SU-DHL-6 (cell line): ENCODE measurements at regions not wholly inside any gene's neighbourhood (a gene's known extent, or its start where the extent isn't known, plus 50 kb on each side); places are given as distances from the start of the nearest gene placed in this dataset.
"Not testable (repeated sequence)": the region's sequence is repeated elsewhere in the genome, so short reads cannot be mapped to it uniquely, and the experiment has no call there.

Experiments
- H2AFZ ChIP-seq: fragments of 200-600 bp; sonication (generic); 2 replicates; pipeline ENCODE4 v1.6.1; 2014; ENCODE audit warnings: low read depth, mild to moderate bottlenecking, moderate library complexity, mixed read lengths, antibody characterized with exemption, low read length; ENCODE audit not compliant: severe bottlenecking
- H3F3A ChIP-seq: fragments of 200-600 bp; shearing (Covaris generic); 2 replicates; pipeline ENCODE4 v1.6.0; 2016; ENCODE audit warnings: antibody characterized with exemption, mild to moderate bottlenecking; ENCODE audit not compliant: insufficient read depth
- H3K27ac ChIP-seq: fragments of 200-600 bp; sonication (generic); 2 replicates; pipeline ENCODE4 v1.5.1; 2016; ENCODE audit warnings: low read depth, mild to moderate bottlenecking, low read length, moderate library complexity, mixed read lengths
- H3K27me3 ChIP-seq: fragments of 200-600 bp; sonication (generic), shearing (Covaris generic); 2 replicates; pipeline ENCODE4 v1.6.0; 2014; ENCODE audit warnings: mild to moderate bottlenecking, low read length
- H3K36me3 ChIP-seq: fragments of 200-600 bp; sonication (generic); 2 replicates; pipeline ENCODE4 v1.6.1; 2014; ENCODE audit warnings: mild to moderate bottlenecking, low read length, mixed read lengths
- H3K4me2 ChIP-seq: fragments of 300-600, 200-600 bp; shearing (Covaris generic), sonication (generic); 2 replicates; pipeline ENCODE4 v1.6.0; 2014; ENCODE audit warnings: low read length, low read depth, mild to moderate bottlenecking; ENCODE audit not compliant: poor library complexity, severe bottlenecking
- H3K4me3 ChIP-seq: fragments of 200-600 bp; sonication (generic); 2 replicates; pipeline ENCODE4 v1.5.1; 2014; ENCODE audit warnings: antibody characterized with exemption, low read length, mild to moderate bottlenecking, mixed read lengths; ENCODE audit not compliant: insufficient read depth, poor library complexity, severe bottlenecking
- H3K79me2 ChIP-seq: fragments of 200-600 bp; sonication (generic); 2 replicates; pipeline ENCODE4 v1.6.1; 2014; ENCODE audit warnings: mild to moderate bottlenecking, low read length, moderate library complexity; ENCODE audit not compliant: insufficient read depth
- H3K9ac ChIP-seq: fragments of 200-600 bp; sonication (generic); 2 replicates; pipeline ENCODE4 v1.7.0; 2014; ENCODE audit warnings: mild to moderate bottlenecking, low read length
- H3K9me2 ChIP-seq: fragments of 200-600 bp; sonication (generic); replicated peaks from 2 replicates; pipeline ENCODE4 v1.6.1; 2014; ENCODE audit warnings: low read length; ENCODE audit not compliant: insufficient read depth
- H3K9me3 ChIP-seq: fragments of 200-600 bp; sonication (generic); 2 replicates; pipeline ENCODE4 v1.6.1; 2014; ENCODE audit warnings: low read length, mixed read lengths; ENCODE audit not compliant: insufficient read depth
- H4K20me1 ChIP-seq: fragments of 200-600 bp; sonication (generic); 2 replicates; pipeline ENCODE4 v1.6.1; 2014; ENCODE audit warnings: low read depth, mild to moderate bottlenecking, antibody characterized with exemption, low read length, moderate library complexity, mixed read lengths
- CTCF ChIP-seq: fragments of 200-600 bp; sonication (generic); IDR thresholded peaks from one replicate; pipeline ENCODE4 v1.5.1; 2017; ENCODE audit warnings: antibody characterized with exemption, mild to moderate bottlenecking, low read length, moderate library complexity; ENCODE audit not compliant: insufficient read depth, poor library complexity, severe bottlenecking
- EZH2phosphoT487 ChIP-seq: fragments of 200-600 bp; sonication (generic), shearing (Covaris generic); conservative IDR thresholded peaks from 2 replicates; pipeline ENCODE4 v1.6.1; 2018; ENCODE audit warnings: mild to moderate bottlenecking, antibody characterized with exemption, low read length, moderate library complexity, mixed read lengths

- Histone ChIP-seq H3F3A (no peaks in the 10 kb centered on the region), H4K20me1 (no peaks in the 10 kb centered on the region), H3K27me3 (no peaks in the 10 kb centered on the region), H3K9me2 (no peaks in the 10 kb centered on the region), H3K4me2 (no peak overlapping the region), H3K36me3 (no peaks in the 10 kb centered on the region), H3K27ac (no peak overlapping the region), H3K9ac (no peak overlapping the region), H3K9me3 (no peaks in the 10 kb centered on the region), H3K4me3 (no peak overlapping the region), H2AFZ (peak overlapping the region; percentile 84), H3K79me2 (no peaks in the 10 kb centered on the region)
- no peak for TF ChIP-seq CTCF
Observed at GRCh38 chr1:189628857-189629256, 848.8 kb downstream of the BRINP3 start.

- Histone ChIP-seq H3K9me3 (no peaks in the 10 kb centered on the region), H3K27ac (no peak overlapping the region), H3K36me3 (no peaks in the 10 kb centered on the region), H2AFZ (no peak overlapping the region), H3K4me2 (no peak overlapping the region), H4K20me1 (no peaks in the 10 kb centered on the region), H3K9ac (no peak overlapping the region), H3K27me3 (no peaks in the 10 kb centered on the region), H3K4me3 (no peak overlapping the region), H3F3A (no peaks in the 10 kb centered on the region), H3K9me2 (no peaks in the 10 kb centered on the region), H3K79me2 (no peaks in the 10 kb centered on the region)
- TF ChIP-seq EZH2phosphoT487 (no peak), CTCF (no peak)
Observed at GRCh38 chr1:189633658-189634057, 844.0 kb downstream of the BRINP3 start.

GRCh38 chr1:189637041-189637440 lies 840.6 kb downstream of the BRINP3 start:
- no peaks in the 10 kb centered on the region for H3K27me3 ChIP-seq
- no peaks in the 10 kb centered on the region for H4K20me1 ChIP-seq
- TF ChIP-seq EZH2phosphoT487 = no peak
- no peak for TF ChIP-seq CTCF
- peak overlapping the region; percentile 30 for H2AFZ ChIP-seq
- H3K4me2 ChIP-seq = no peak overlapping the region
- H3K9me3 ChIP-seq = no peaks in the 10 kb centered on the region
- H3K9me2 ChIP-seq = no peaks in the 10 kb centered on the region
- H3K9ac ChIP-seq = no peak overlapping the region
- H3K27ac ChIP-seq = no peak overlapping the region
- H3K36me3 ChIP-seq = no peaks in the 10 kb centered on the region
- H3K79me2 ChIP-seq = no peaks in the 10 kb centered on the region
- H3F3A ChIP-seq = no peaks in the 10 kb centered on the region
- no peak overlapping the region for H3K4me3 ChIP-seq

- H3K4me3 ChIP-seq = not testable (repeated sequence)
Observed at GRCh38 chr1:189644156-189644555, 833.5 kb downstream of the BRINP3 start.

More at GRCh38 chr1:189644156-189644555, 833.5 kb downstream of the BRINP3 start:
- not testable (repeated sequence) for H3K27me3 ChIP-seq, H3F3A ChIP-seq, H3K36me3 ChIP-seq, H4K20me1 ChIP-seq, H3K9ac ChIP-seq, H3K9me3 ChIP-seq, H3K27ac ChIP-seq, H3K9me2 ChIP-seq, H3K4me2 ChIP-seq, H3K79me2 ChIP-seq, H2AFZ ChIP-seq
